HG03103 (cell line): ENCODE measurements at regions not wholly inside any gene's neighbourhood (a gene's known extent, or its start where the extent isn't known, plus 50 kb on each side); places are given as distances from the start of the nearest gene placed in this dataset.
"Not testable (repeated sequence)": the region's sequence is repeated elsewhere in the genome, so short reads cannot be mapped to it uniquely, and the experiment has no call there.

Experiments
- ATAC-seq: cut with Tn5 transposase; IDR thresholded peaks from one replicate; pipeline ENCODE4 v1.9.1; 2021; ENCODE audit warnings: low read depth; ENCODE audit not compliant: unreplicated experiment

GRCh38 chr9:7316166-7316795, 483.3 kb downstream of the DMAC1 start:
- ATAC-seq: no peak

- no peak for ATAC-seq
Measured at GRCh38 chr9:7315746-7316145, 483.8 kb downstream of the DMAC1 start.

DNA sequence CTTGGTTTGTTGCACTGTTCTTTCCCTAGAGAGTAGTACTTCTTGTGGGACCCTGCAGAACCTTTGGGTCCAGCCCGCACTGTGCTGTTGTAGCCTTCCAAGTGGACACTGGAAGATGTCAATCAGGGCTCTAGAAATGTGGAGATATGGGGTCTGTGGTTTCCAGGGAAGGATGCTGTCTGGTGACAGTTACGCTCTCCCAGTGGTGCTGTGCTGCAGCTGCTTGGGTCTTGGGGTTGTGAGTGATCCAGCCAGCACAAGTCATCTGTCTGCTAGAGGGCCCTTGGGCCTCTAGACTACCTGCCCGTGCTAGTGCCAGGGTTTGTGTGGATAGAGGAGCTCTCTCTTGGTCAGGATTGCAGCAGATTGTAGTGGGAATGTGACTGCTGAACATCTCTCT, 484.5 kb downstream of the DMAC1 start:
- ATAC-seq: no peak

DNA sequence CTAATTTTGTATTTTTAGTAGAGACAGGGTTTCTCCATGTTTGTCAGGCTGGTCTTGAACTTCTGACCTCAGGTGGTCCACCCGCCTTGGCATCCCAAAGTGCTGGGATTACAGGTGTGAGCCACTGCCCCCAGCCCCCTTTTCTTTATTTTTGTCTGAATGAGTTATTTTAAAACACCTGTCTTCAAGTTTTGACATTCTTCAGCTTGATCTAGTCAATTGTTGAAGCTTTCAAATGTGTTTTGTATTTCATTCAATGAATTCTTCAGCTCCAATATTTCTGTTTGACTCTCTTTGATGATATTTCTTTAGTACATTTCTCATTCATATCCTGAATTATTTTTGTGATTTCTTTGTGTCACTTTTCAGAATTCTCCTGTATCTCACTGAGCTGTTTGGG, 486.2 kb downstream of the DMAC1 start:
- ATAC-seq: no peak

- ATAC-seq: not testable (repeated sequence)
Measured at GRCh38 chr9:7309051-7309450, 490.5 kb downstream of the DMAC1 start.

- no peak for ATAC-seq
Measured at GRCh38 chr9:7305677-7306076, 493.9 kb downstream of the DMAC1 start.

DNA sequence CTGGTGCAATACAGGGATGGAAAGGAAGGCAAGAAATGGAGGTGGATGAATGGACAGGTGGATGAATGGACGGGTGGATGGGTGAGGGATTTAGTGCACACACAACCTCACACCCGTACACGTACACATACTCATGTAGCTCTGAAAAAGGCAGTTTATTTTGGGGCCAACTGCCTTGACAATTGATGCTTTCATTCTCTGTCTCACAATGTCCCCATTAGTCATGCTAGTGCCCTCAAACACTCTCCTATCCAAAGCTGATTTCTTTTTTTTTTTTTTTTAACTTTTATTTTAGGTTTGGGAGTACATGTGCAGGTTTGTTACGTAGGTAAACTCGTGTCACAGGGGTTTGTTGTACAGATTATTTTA, 495.0 kb downstream of the DMAC1 start:
- no peak for ATAC-seq

DNA sequence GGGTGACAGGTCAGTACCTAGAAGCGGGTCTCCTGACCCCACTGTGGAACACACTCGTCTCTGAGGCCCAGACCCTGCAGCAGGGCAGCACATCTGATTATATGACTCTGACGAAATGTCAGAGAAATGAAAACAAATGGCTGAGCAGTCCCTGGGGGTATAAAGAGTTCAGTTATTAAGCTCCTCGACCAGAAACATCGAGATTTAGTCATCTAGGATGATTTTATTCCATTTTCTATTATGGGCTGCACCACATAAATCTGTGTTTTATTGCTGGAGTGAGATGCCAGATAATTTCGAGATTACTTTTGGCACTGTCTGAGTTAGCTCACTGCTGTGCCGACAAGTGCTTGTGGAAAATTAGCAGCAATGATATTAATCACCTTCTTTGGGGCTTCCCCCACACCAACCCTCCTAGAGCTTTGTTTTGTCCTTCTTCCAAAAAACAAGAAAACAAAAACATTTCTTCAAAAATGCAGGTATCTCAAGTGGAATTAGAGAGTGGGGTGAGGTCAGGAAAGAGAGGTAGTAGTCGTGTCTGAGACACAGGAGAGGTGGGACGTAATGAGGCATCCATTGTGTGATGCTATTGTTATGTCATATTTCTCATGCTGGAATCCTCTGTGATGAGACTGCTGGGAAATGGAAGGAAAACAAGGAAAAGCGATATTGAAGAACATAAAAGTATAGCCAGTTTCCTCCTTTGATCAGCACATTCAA, 495.5 kb downstream of the DMAC1 start:
- ATAC-seq: no peak

DNA sequence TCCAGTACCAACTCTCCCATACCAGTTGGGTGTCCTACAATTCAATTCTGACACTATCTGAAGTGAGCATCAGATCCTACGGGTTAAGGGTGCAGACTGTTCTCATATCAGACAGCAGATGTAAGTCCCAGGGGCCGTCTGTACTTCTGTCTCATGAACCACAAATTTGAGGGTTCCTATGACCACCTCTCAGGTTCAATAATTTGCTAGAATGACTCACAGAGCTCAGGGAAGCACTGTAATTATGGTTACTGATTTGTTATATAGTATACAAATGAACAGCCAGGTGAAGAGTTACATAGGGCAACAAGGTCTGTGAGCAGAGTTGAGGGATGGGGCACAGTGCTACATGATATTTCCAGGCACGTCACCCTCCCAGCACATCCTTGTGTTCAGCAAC, 499.1 kb downstream of the DMAC1 start:
- no peak for ATAC-seq

GRCh38 chr9:7298123-7298522, 501.5 kb downstream of the DMAC1 start:
- ATAC-seq: peak; percentile 98

DNA sequence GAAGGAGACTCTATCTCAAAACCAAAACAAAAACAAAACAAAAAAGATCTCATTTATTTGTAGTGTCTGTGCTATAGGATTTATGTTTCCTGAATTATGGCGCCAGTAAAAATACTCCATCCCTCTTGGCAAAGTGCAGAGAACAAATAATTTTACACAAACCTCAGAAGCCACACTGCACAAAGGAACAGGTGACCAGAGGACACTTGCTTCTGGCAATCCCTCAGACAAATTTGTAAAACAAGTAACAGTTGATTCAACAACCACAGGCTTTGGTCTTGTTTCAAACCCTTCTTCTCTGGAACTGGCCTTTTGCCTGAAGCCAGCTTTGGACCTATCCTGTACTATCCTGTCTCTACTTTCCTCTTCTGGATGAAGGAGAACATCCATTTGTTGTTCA, 502.1 kb downstream of the DMAC1 start:
- ATAC-seq: no peak

- ATAC-seq: no peak
Measured at GRCh38 chr9:7293091-7293490, 506.5 kb downstream of the DMAC1 start.

DNA sequence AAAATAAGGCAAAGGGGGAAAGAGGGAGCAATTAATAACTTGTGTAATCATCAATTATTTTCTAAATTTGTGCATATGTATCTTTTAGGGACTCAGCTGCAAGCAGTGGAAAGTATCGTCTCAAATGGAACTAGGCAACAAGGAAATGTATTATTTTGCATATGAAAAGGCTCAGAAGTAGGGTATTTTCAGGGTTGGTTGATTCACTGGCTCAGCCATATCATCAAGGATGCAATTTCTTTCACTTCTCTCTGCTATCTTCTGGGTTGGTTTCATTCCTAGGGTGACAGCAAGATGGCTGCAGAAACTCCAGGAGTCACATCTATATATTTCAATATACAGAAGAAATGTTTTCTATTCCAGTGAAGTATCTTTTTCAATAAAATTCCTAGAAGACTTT, 509.8 kb downstream of the DMAC1 start:
- peak; percentile 59 for ATAC-seq

- no peak for ATAC-seq
Measured at GRCh38 chr9:7287986-7288385, 511.6 kb downstream of the DMAC1 start.

DNA sequence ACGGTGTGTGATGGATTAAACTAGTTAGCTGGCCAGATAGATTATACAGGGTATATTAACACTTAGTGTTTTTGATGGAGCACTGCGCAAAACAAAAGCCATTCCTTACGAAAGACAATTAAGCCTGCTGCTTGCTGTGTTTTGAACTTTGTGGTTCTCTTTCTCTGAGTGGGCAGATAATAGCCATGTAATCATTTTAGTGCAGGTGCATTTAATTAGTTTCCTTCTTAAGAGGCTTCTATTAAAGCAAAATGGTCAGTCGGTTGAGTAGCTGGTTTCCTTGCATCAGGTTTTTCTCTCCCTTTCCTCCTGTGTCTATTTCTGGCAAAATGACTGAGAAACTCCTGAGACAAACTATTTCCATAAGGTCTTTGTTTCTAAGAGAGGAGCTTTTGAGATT, 512.5 kb downstream of the DMAC1 start:
- ATAC-seq: no peak

DNA sequence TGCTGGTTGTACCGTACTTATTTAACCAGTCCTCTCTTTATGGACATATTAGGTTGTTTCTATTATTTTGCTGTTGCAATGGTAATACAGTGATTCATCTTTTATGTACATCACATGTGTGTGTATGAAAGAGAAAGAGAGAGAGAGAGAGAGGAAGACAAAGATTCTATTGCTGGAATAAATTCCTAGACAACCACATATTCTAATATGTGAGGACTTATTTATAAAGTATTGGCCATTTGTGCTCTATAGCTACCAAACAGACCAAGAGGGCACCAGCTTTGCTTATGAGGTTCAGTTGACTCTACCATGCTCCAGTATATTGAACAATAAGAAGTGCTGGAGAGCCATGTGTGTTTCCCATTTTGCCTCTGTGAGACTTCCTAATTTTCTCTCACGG, 513.5 kb downstream of the DMAC1 start:
- no peak for ATAC-seq

GRCh38 chr9:7285199-7285598, 514.4 kb downstream of the DMAC1 start:
- no peak for ATAC-seq

DNA sequence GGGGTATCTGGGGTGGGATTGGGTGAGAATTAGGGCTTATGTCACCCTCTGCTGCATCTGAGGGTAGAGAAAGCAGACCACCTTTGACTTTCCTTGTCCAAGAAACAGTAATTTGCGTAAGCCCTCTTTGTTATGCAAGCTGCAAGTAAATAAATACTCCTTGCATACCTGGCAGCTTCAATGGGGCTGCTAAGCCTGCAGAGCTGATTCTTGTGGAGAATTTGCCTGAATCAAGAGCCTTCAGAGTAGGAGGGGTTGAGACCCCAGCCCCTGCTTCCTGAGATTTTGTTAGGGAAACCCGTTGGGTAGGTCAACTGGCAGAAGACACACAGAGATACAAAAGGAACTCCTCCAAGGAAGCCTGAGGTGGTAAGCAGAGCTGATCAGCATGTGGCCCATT, 515.1 kb downstream of the DMAC1 start:
- no peak for ATAC-seq

DNA sequence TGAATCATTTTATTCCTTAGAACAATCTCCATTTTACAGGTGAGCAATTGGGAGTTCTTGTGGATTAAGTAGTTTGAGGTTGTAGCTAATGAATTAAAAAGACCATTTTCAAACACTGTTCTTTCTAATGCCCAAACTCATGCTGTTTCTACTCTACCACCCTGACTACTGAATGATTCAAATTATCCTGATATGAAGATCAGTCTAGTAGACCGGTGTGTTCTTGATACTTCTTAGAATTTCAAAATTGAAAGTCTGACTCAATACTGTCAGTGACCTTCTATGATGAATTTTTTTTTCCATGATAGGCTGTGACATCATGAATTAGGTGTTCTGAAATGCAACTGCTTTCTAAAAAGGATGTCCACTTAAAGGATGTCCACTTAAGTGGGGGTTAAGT, 515.5 kb downstream of the DMAC1 start:
- ATAC-seq: no peak

DNA sequence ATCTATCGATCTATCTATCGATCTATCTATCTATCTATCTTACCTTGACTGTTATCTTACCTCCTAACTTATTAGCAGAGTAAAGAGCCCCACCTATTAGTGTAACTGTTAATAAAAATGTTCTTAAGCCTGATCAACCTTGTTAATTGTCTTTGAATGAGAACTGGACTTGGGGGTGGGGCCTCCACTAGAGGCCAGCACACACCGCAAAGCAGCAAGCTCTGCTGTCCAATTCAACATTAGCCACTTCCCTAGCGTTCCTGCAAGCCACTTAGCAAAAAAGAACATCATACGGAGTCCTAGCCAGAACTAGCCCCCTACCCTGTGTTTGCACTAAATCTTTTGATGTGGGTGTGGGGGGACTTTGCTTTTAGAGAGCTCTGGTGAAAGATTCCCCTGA, 515.8 kb downstream of the KDM4C start:
- no peak for ATAC-seq

GRCh38 chr9:7266911-7267595, 509.3 kb downstream of the KDM4C start:
- no peak for ATAC-seq

- ATAC-seq: no peak
Measured at GRCh38 chr9:7265181-7265580, 507.4 kb downstream of the KDM4C start.
